ENCODE measurements at regions not wholly inside any gene's neighbourhood (a gene's known extent, or its start where the extent isn't known, plus 50 kb on each side); places are given as distances from the start of the nearest gene placed in this dataset.

DNA sequence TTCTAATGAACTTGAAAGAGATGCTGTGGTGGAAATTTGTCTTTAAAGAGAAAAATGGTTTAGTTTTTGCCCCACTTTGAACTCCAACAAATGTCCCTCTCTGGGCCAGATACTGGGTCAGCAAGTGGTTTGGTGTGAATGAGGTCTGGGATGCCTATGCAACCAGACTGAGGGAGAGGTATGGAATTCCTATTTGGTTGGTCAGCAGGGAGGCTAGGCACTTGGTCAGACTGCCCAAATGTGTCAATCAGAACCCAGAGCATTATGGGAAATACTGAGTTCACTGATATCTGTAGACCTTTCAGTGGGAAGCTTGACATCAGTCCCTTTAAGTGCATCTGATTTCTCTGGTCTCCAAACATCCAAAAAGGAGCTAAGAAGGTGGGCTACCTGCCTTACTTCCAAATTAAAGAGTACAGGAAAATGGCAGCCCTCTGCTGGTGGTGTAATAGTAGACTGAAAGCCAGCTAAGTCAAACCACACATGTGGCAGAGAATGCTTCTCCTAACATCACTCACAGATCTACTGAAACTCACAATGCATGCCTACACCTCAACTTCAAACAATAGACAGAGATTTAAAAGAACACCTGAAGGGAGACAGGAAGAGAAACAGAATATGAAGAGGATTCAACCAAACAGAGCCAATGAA, 510.1 kb downstream of the PLA2G4A start:
- Histone ChIP-seq H2AFZ (ENCODE audit: low read length) (no peak overlapping the region), H3K4me2 (ENCODE audit: low read length) (no peak overlapping the region), H4K20me1 (ENCODE audit: insufficient read depth, low read length) (no peaks in the 10 kb centered on the region), H3K4me3 (ENCODE audit: low read depth, low read length, poor library complexity, severe bottlenecking) (no peak overlapping the region), H3K79me2 (ENCODE audit: insufficient read depth, low read depth, low read length) (no peaks in the 10 kb centered on the region), H3K36me3 (ENCODE audit: insufficient read depth, low read length) (no peaks in the 10 kb centered on the region), H3K9me3 (ENCODE audit: low read length) (no peaks in the 10 kb centered on the region), H3K9me2 (ENCODE audit: insufficient read depth, low read length) (no peaks in the 10 kb centered on the region), H3K27ac (ENCODE audit: low read depth, low read length, poor library complexity, severe bottlenecking) (no peak overlapping the region), H3K4me1 (ENCODE audit: insufficient read depth, low read length, poor library complexity, severe bottlenecking) (no peaks in the 10 kb centered on the region)
- BruUV-seq (replicated peaks) = no TSS peak
- intact Hi-C loops (cut with micrococcal nuclease; ENCODE audit: unreplicated experiment) = no loop called here
- no peak for DNase-seq (ENCODE audit: low spot score)
- TF ChIP-seq, protein P1, sequence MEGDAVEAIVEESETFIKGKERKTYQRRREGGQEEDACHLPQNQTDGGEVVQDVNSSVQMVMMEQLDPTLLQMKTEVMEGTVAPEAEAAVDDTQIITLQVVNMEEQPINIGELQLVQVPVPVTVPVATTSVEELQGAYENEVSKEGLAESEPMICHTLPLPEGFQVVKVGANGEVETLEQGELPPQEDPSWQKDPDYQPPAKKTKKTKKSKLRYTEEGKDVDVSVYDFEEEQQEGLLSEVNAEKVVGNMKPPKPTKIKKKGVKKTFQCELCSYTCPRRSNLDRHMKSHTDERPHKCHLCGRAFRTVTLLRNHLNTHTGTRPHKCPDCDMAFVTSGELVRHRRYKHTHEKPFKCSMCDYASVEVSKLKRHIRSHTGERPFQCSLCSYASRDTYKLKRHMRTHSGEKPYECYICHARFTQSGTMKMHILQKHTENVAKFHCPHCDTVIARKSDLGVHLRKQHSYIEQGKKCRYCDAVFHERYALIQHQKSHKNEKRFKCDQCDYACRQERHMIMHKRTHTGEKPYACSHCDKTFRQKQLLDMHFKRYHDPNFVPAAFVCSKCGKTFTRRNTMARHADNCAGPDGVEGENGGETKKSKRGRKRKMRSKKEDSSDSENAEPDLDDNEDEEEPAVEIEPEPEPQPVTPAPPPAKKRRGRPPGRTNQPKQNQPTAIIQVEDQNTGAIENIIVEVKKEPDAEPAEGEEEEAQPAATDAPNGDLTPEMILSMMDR (conservative IDR thresholded peaks at IDR 0.05; ENCODE audit: low read length) = no peak
- CTCF ChIA-PET (ENCODE audit: unreplicated experiment) = no interaction called here
- POLR2A ChIA-PET = no interaction called here

DNA sequence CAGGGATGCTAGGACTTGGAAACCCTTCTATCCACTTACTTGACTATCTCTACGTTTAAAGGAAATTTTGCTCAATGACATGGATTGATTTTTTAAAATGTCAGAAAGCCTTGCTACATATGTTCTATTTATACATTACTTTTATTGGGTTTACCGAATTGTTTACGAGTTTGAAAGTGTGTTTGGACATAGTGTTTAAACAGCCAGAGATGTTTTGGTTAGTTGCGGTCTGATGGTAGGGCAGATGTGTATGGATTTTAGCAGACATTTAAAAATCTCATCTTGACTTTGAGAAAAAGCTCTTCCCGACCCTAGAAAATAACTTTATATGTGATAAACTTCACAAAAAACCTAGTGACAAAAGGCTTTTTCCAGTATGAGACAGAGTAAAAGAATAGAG, 513.7 kb downstream of the PLA2G4A start:
- ChIA-PET POLR2A (no interaction called here), CTCF (ENCODE audit: unreplicated experiment) (no interaction called here)
- H3K4me1 ChIP-seq (ENCODE audit: insufficient read depth, low read length, poor library complexity, severe bottlenecking) = no peaks in the 10 kb centered on the region
- DNase-seq (ENCODE audit: low spot score) = no peak
- H3K36me3 ChIP-seq (ENCODE audit: insufficient read depth, low read length) = no peaks in the 10 kb centered on the region
- H4K20me1 ChIP-seq (ENCODE audit: insufficient read depth, low read length) = no peaks in the 10 kb centered on the region
- no peaks in the 10 kb centered on the region for H3K79me2 ChIP-seq (ENCODE audit: insufficient read depth, low read depth, low read length)
- no peaks in the 10 kb centered on the region for H3K9me2 ChIP-seq (ENCODE audit: insufficient read depth, low read length)
- H3K4me3 ChIP-seq (ENCODE audit: low read depth, low read length, poor library complexity, severe bottlenecking) = no peak overlapping the region
- H2AFZ ChIP-seq (ENCODE audit: low read length) = no peak overlapping the region
- TF ChIP-seq, protein P1 (conservative IDR thresholded peaks at IDR 0.05; ENCODE audit: low read length) = no peak
- TF ChIP-seq EZH2phosphoT487 (IDR thresholded peaks at IDR 0.05; ENCODE audit: borderline replicate concordance, low read depth, low read length) = no peak
- intact Hi-C loops (cut with micrococcal nuclease; ENCODE audit: unreplicated experiment) = no loop called here
- no peaks in the 10 kb centered on the region for H3K9me3 ChIP-seq (ENCODE audit: low read length)
- H3K4me2 ChIP-seq (ENCODE audit: low read length) = no peak overlapping the region
- BruUV-seq (replicated peaks) = no TSS peak
- no peak overlapping the region for H3K27ac ChIP-seq (ENCODE audit: low read depth, low read length, poor library complexity, severe bottlenecking)

- no peak for TF ChIP-seq EZH2phosphoT487 (IDR thresholded peaks at IDR 0.05; ENCODE audit: borderline replicate concordance, low read depth, low read length)
- TF ChIP-seq, protein P1 (conservative IDR thresholded peaks at IDR 0.05; ENCODE audit: low read length) = no peak
- Histone ChIP-seq H3K36me3 (ENCODE audit: insufficient read depth, low read length) (no peaks in the 10 kb centered on the region), H4K20me1 (ENCODE audit: insufficient read depth, low read length) (no peaks in the 10 kb centered on the region), H3K4me3 (ENCODE audit: low read depth, low read length, poor library complexity, severe bottlenecking) (no peak overlapping the region), H3K4me1 (ENCODE audit: insufficient read depth, low read length, poor library complexity, severe bottlenecking) (no peaks in the 10 kb centered on the region), H3K9me3 (ENCODE audit: low read length) (no peaks in the 10 kb centered on the region), H3K27ac (ENCODE audit: low read depth, low read length, poor library complexity, severe bottlenecking) (no peak overlapping the region), H2AFZ (ENCODE audit: low read length) (no peak overlapping the region), H3K79me2 (ENCODE audit: insufficient read depth, low read depth, low read length) (no peaks in the 10 kb centered on the region), H3K4me2 (ENCODE audit: low read length) (no peak overlapping the region), H3K9me2 (ENCODE audit: insufficient read depth, low read length) (no peaks in the 10 kb centered on the region)
- no peak for DNase-seq (ENCODE audit: low spot score)
- intact Hi-C loops (cut with micrococcal nuclease; ENCODE audit: unreplicated experiment) = no loop called here
- ChIA-PET POLR2A (no interaction called here), CTCF (ENCODE audit: unreplicated experiment) (no interaction called here)
- BruUV-seq (replicated peaks) = no TSS peak
Observed at GRCh38 chr1:187374082-187374481, 545.3 kb downstream of the PLA2G4A start.

Data from OCI-LY7 (cell line).